ENCODE measurements at regions not wholly inside any gene's neighbourhood (a gene's known extent, or its start where the extent isn't known, plus 50 kb on each side); places are given as distances from the start of the nearest gene placed in this dataset.

DNA sequence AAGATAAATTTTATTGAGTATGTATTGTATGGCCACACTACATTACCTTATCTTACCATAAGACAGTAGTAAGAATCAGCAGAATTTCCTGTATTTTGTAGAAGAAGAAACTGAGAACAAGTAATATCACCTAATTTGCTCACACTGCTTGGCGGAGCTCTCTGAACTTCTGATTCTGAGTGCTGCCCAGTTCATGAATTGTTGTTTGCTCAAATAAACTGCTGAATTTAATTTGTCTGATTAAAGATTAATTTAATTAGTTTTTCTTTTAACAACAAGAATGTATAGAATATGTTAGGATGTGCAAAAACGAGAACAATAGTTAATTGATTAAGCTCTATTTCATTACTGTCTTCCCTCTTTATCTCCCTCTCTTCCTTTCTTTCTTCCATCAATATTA, 100.1 kb upstream of the ERBB4 start:
- no peak for TF ChIP-seq EZH2phosphoT487 (conservative IDR thresholded peaks at IDR 0.05; ENCODE audit: low read length)
- TF ChIP-seq, protein P1, sequence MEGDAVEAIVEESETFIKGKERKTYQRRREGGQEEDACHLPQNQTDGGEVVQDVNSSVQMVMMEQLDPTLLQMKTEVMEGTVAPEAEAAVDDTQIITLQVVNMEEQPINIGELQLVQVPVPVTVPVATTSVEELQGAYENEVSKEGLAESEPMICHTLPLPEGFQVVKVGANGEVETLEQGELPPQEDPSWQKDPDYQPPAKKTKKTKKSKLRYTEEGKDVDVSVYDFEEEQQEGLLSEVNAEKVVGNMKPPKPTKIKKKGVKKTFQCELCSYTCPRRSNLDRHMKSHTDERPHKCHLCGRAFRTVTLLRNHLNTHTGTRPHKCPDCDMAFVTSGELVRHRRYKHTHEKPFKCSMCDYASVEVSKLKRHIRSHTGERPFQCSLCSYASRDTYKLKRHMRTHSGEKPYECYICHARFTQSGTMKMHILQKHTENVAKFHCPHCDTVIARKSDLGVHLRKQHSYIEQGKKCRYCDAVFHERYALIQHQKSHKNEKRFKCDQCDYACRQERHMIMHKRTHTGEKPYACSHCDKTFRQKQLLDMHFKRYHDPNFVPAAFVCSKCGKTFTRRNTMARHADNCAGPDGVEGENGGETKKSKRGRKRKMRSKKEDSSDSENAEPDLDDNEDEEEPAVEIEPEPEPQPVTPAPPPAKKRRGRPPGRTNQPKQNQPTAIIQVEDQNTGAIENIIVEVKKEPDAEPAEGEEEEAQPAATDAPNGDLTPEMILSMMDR (IDR thresholded peaks at IDR 0.05; ENCODE audit: insufficient read depth, low read length, poor library complexity, severe bottlenecking), result no peak
